ENCODE measurements at regions not wholly inside any gene's neighbourhood (a gene's known extent, or its start where the extent isn't known, plus 50 kb on each side); places are given as distances from the start of the nearest gene placed in this dataset.

DNA sequence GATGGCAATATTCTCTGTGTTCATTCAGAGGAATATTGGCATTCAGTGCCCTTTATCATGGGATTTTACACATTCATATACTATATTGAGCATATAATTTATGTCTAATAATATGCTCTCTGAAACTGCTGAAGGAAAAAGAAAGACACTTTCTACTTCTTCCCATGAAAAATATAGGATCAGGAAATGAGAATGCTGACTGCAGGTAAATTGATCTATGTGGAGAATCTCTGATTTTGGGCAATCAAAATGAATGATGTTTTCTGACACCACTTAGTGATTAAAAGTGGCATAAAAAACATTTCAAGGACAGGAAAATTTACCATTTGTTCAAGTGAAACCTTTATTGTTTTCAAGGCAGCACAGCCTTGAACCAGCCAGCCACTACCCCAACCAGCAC, 260.1 kb upstream of the STXBP5 start:
- TF ChIP-seq, protein P1, sequence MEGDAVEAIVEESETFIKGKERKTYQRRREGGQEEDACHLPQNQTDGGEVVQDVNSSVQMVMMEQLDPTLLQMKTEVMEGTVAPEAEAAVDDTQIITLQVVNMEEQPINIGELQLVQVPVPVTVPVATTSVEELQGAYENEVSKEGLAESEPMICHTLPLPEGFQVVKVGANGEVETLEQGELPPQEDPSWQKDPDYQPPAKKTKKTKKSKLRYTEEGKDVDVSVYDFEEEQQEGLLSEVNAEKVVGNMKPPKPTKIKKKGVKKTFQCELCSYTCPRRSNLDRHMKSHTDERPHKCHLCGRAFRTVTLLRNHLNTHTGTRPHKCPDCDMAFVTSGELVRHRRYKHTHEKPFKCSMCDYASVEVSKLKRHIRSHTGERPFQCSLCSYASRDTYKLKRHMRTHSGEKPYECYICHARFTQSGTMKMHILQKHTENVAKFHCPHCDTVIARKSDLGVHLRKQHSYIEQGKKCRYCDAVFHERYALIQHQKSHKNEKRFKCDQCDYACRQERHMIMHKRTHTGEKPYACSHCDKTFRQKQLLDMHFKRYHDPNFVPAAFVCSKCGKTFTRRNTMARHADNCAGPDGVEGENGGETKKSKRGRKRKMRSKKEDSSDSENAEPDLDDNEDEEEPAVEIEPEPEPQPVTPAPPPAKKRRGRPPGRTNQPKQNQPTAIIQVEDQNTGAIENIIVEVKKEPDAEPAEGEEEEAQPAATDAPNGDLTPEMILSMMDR (IDR thresholded peaks at IDR 0.05) = no peak
- no peak for TF ChIP-seq POLR2A (IDR thresholded peaks at IDR 0.05)
- no peak overlapping the region for H3K4me3 ChIP-seq (ENCODE audit: low read depth, poor library complexity, severe bottlenecking)
- DNase-seq (ENCODE audit: low spot score in 2 of 2) = no peak
- intact Hi-C loops (cut with DNase I; ENCODE audit: low total_unique reads) = no loop called here

DNA sequence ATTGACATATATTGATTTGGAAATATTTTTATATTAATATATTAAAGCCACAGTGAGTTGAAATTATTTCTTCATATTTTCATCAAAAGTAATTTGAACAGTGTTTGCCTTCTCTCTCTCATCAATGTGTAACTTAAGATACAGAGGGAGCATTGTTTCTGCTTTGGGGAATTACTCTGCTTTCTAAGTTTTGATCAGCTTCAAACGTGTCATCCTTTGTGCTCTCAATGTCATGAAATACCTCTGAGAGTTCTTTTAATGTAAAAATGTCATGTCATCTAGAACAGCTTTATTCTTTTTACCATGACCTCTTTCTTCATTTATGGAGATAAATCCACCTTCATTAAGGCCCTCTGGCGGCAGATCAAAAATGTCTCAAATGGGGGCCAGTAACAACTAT, 259.4 kb upstream of the STXBP5 start:
- no peak for DNase-seq (ENCODE audit: low spot score in 2 of 2)
- H3K4me3 ChIP-seq (ENCODE audit: low read depth, poor library complexity, severe bottlenecking) = no peak overlapping the region
- TF ChIP-seq, protein P1 (IDR thresholded peaks at IDR 0.05) = no peak
- no peak for TF ChIP-seq POLR2A (IDR thresholded peaks at IDR 0.05)
- WGBS, 2 donors = 74 to 76% methylated on average over 2 of the region's 2 CpGs
- intact Hi-C loops (cut with DNase I; ENCODE audit: low total_unique reads) = no loop called here

GRCh38 chr6:146946559-146946958, 257.7 kb upstream of the STXBP5 start:
- TF ChIP-seq, protein P1 (IDR thresholded peaks at IDR 0.05) = no peak
- no peak for TF ChIP-seq POLR2A (IDR thresholded peaks at IDR 0.05)
- intact Hi-C loops (cut with DNase I; ENCODE audit: low total_unique reads) = no loop called here
- WGBS, 2 donors = 72 to 82% methylated on average over 1 of the region's 1 CpG
- DNase-seq (ENCODE audit: low spot score in 2 of 2) = no peak
- no peak overlapping the region for H3K4me3 ChIP-seq (ENCODE audit: low read depth, poor library complexity, severe bottlenecking)

- no peak overlapping the region for H3K4me3 ChIP-seq (ENCODE audit: low read depth, poor library complexity, severe bottlenecking)
- 94 to 98% methylated on average over 3 of the region's 3 CpGs for WGBS, 2 donors
- no peak for DNase-seq (ENCODE audit: low spot score in 2 of 2)
- intact Hi-C loops (cut with DNase I; ENCODE audit: low total_unique reads) = no loop called here
- TF ChIP-seq POLR2A (IDR thresholded peaks at IDR 0.05) = no peak
- TF ChIP-seq, protein P1 (IDR thresholded peaks at IDR 0.05) = no peak
Observed at GRCh38 chr6:146948790-146949342, 255.4 kb upstream of the STXBP5 start.

- WGBS, 2 donors = 80 to 100% methylated on average over 1 of the region's 1 CpG
- intact Hi-C loops (cut with DNase I; ENCODE audit: low total_unique reads) = no loop called here
- DNase-seq (ENCODE audit: low spot score in 2 of 2) = no peak
- TF ChIP-seq POLR2A (IDR thresholded peaks at IDR 0.05) = no peak
- TF ChIP-seq, protein P1 (IDR thresholded peaks at IDR 0.05) = no peak
- no peak overlapping the region for H3K4me3 ChIP-seq (ENCODE audit: low read depth, poor library complexity, severe bottlenecking)
Observed at GRCh38 chr6:146949425-146949824, 254.8 kb upstream of the STXBP5 start.

DNA sequence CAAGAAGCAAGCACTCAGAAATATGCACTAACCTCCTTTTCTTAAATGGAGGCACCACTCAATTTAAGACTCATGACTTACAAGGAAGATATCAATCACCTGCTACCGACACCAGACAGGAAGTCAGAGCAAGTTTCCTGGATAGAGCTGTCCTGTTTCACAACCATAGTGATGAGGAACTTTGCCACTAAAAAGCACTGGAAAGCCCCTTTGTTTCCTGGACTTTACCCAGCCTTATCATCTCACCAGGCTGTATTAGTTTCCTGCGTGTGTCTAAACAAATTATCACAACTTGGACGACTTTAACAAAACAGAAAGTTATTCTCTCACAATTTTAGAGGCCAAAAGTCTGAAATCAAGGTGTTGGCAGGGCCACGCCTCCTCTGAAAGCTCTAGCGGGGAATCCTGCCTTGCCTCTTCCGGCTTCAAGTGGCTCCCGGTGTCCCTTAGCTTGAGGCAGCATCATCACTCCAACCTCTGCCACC, 253.8 kb upstream of the STXBP5 start:
- TF ChIP-seq, protein P1 (IDR thresholded peaks at IDR 0.05) = no peak
- TF ChIP-seq POLR2A (IDR thresholded peaks at IDR 0.05) = no peak
- 55 to 59% methylated on average over 7 of the region's 7 CpGs for WGBS, 2 donors
- DNase-seq (ENCODE audit: low spot score in 2 of 2) = no peak
- intact Hi-C loops (cut with DNase I; ENCODE audit: low total_unique reads) = no loop called here
- no peak overlapping the region for H3K4me3 ChIP-seq (ENCODE audit: low read depth, poor library complexity, severe bottlenecking)
